Activated CD4-positive, CD25-positive, alpha-beta regulatory T cell treated with anti-CD3 and anti-CD28 coated beads, Interleukin-2, amount 50 U/mL, for 24 hours (primary cell): ENCODE measurements at regions not wholly inside any gene's neighbourhood (a gene's known extent, or its start where the extent isn't known, plus 50 kb on each side); places are given as distances from the start of the nearest gene placed in this dataset.
"Not testable (repeated sequence)": the region's sequence is repeated elsewhere in the genome, so short reads cannot be mapped to it uniquely, and the experiment has no call there.

Experiments used
- ATAC-seq, 2 donors: fragments of 150-1000 bp; cut with Tn5 transposase; one replicate each; pipeline ENCODE4 v1.10.0; 2021; ENCODE audit warnings: mild to moderate bottlenecking in 1 of 2, moderate library complexity in 1 of 2

DNA sequence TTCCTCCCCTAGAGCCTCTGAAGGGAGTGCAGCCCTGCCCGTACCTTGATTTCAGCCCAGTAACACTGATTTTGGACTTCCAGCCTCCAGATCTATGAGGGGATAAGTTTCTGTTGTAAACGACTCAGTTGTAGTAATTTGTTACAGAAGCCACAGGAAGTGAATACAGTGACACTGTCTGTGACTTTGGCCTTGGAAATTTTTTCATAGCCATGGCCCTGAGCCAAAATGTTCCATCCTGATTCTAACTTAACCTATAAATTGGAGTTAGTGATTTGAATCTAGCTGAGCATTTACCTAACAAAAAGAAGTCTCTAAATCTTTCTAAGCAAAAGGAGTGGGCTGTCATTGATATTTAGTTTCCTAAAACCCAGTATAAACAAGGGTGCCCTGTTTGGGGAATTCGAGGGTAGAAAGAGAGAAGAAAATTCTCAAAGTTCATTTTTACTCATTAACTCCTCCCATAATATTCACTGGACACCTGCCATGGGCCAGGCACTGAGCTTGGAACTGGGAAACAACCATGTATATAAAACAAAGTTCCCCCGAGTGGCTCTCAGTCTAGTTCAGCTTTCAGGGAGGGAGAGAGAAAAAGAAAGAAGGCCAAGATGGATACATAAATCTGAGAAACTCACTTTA lies 162.3 kb downstream of the SKIDA1 start:
- ATAC-seq = no peak

DNA sequence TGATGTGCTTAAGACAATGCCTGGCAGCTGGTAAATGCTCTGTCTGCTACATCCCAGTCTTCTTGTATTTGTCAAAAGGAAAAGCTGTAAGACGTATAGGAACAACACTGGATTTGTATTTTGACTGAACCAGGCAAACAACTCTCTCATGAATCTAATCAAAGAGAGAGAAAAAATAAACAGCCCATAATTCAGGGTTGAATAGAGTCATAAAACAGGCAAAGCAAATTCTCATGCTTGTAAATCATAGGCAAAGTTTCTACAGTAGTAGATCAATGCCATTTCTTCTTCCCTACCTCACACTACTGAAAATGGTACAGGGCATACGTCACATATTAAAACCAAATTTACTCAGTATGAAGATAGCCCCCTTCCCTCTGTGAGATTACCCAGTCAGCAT lies 166.3 kb downstream of the SKIDA1 start:
- ATAC-seq = no peak

DNA sequence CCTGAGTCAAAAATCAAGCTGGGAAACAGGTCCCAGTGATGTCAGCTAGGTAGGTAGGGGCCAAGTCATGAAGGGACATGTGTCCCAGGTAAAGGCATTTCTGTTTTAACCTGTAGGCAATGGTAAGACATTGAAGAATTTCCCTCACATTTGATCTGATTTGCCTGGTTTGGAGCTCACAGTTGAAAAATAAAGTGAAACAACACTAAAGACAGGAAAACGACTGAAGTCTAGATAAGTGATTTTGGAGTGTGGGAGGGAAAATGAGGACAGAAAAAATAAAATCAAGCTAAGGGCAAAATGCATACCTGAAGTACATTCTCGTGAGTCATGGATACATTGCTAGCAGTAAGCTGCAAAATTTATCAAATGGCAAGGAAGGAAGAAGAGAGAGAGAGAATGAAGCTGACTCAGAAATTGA lies 169.9 kb downstream of the SKIDA1 start:
- ATAC-seq = no peak

DNA sequence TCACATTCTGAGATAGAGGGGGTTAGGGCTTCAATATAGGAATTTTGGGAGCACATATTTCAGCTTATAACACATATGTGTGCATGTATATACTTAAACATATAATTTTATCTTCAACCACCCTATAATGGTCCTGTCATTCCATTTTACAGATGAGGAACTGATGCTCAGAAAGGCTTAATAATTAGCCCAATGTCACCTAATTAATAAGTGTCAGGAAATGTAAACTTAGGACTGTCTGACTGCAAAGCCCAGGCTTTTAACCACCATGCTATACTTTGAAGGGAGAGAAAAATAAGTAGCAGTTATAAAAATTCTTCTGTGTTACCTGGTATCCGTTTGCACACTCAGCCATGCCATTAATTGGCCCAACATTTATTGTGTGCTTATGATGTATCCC lies 172.6 kb downstream of the SKIDA1 start:
- no peak for ATAC-seq

DNA sequence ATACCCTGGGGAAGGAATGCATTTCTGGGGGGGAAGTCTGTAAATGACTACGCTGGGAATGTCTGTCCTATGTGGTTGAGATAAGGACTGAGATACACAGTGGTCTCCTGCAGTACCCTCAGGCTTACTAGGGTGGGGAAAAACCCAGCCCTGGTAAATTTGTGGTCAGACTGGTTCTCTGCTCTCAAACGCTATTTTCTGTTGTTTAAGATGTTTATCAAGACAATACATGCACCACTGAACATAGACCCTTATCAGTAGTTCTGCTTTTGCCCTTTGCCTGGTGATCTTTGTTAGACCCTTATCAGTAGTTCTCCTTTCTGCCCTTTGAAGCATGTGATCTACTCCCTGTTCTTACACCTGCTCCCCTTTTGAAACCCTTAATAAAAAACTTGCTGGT lies 173.9 kb downstream of the SKIDA1 start:
- not testable (repeated sequence) for ATAC-seq

- no peak for ATAC-seq
These were observed 175.6 kb downstream of the SKIDA1 start for GRCh38 chr10:21349912-21350286.

DNA sequence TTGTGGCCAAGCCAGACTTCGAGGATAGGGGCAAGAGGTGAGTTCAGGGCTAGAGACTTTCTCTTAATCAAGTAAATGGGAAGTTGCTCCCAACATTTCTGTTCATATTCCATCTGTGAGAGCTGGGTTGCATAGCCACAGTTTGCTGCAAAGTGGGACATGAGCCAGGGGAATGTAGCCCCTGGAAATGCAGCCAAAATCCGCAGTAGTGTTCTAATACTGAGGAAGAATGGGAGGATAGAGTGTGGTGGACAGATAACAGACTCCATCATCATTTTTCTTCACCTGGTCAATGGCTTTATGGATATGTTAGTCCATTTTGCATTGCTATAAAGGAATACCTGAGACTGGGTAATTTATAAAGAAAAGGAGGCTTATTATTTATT lies 177.7 kb downstream of the SKIDA1 start:
- no peak for ATAC-seq

GRCh38 chr10:21347043-21347784 lies 178.3 kb downstream of the SKIDA1 start:
- no peak for ATAC-seq

DNA sequence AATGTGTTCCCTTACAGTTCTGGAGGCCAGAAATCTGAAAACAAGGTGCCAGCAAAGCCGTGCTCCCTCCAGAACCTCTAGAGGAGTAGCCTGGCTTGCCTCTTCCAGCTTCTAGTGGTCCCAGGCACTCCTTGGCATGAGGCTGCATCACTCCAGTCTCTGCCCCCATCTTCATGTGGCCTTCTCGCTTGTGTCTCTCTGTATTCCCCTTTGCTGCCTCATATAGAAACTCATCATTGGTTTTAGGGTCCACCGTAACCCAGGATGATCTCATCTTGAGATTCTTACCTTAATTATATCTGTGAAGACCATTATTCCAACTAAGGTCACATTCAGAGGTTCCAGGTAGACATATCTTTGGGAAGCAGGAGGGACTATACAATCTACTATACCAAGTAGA lies 182.4 kb downstream of the SKIDA1 start:
- no peak for ATAC-seq

DNA sequence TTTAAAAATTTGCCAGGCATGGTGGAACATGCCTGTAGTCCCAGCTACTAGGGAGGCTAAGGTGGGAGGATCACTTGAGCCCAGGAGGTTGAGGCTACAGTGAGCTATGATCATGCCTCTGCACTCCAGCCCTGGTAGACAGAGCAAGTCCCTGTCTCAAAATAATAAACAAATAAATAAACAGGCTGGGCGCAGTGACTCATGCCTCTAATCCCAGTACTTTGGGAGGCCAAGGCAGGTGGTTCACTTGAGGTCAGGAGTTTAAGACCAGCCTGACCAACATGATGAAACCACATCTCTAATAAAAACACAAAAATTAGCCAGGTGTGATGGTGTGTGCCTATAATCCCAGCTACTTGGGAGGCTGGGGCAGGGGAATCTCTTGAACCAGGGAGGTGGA lies 183.0 kb downstream of the SKIDA1 start:
- not testable (repeated sequence) for ATAC-seq

DNA sequence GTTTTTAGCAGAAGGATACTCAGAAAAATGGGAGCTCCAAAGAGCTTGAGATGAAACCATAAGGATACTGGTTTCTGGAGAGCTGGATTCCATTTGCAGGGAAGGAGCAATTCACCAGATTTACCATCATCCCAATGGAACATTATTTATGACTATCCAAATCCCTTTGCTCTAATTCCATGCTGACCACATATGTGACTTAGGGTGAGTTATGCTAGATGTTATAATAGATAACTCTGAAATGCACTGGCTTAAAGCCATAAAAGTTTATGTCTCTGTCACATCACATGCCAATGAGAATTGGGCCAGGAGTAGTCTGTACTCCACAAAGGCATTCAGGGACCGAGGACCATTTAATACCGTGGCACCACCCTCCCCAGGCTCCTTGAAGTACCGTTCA lies 185.2 kb downstream of the SKIDA1 start:
- ATAC-seq = no peak

DNA sequence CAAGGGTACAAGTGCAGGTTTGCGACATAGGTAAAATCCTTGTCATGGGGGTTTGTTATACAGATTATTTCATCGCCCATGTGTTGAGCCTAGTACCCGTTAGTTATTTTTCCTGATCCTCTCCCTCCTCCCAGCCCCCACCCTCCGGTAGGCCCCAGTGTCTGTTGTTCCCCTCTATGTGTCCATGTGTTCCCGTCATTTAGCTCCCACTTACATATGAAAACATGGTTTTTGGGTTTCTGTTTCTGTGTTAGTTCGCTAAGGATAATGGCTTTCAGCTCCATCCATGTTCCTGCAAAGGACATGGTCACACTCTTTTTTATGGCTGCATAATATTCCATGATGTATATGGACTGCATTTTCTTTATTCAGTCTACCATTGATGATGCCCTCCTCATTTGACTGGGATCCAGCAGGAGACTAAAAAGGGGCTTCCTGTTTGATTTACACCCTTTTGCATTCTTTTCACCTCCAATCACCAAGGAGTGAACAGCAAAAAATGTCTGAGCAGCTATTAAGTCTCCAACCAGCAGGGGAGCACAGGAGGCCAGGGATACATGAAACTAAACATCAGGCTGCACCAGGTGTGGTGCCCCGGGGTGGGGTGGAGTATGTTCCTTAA lies 188.2 kb downstream of the SKIDA1 start:
- ATAC-seq = no peak

GRCh38 chr10:21336476-21337170 lies 188.9 kb downstream of the SKIDA1 start:
- no peak for ATAC-seq

DNA sequence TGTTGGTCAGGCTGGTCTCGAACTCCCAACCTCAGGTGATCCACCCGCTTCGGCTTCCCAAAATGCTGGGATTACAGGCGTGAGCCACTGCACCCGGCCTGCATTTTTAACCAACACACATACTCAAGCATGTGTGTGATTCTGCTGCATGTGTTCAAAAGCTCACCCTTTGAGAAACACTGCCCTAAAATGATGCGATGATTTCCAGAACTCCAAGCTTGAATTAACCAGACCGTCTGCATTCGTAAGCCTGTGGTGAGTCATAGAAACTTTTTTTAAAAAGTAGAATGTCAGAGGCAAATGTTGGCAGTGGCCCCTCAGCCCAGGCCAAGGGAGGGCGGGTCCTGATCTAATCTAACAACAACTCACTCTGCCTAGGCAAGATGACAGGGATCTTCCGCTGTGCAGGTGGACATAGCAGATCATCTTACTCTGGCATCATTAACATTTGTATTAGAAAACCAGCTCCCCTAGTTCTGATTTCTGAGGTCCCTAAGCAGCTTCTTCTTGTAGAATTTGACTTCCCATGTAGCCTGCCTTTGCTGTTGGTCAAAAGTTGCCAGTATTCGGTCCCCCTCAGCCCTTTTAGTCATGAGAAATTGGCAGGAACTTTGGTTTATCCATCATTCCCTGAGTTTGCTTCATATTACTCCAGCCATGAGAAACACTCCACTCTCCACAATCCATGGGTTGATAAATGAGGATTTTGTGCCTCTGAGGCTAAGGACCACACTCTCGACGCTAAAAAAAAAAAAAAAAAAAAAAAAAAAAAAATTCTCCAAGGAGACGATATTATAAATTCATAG lies 190.4 kb downstream of the SKIDA1 start:
- no peak for ATAC-seq

DNA sequence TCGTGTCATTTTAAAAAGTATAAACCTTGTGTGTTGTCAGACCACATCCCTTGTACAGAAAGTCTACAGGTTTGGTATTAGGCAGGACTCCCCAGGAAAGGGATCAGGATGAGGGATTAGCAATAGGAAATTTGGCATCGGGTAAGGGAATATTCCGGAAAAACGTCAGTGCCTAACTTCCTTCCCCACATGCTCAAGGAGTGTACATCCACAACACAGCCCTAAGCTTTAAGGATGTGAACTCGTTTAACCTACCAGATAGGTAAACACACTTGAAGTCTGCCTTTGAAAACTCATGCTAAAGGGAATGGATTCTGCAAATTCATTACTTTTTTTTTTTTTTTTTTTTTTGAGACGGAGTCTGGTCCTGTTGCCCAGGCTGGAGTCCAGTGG lies 194.9 kb downstream of the SKIDA1 start:
- no peak for ATAC-seq

DNA sequence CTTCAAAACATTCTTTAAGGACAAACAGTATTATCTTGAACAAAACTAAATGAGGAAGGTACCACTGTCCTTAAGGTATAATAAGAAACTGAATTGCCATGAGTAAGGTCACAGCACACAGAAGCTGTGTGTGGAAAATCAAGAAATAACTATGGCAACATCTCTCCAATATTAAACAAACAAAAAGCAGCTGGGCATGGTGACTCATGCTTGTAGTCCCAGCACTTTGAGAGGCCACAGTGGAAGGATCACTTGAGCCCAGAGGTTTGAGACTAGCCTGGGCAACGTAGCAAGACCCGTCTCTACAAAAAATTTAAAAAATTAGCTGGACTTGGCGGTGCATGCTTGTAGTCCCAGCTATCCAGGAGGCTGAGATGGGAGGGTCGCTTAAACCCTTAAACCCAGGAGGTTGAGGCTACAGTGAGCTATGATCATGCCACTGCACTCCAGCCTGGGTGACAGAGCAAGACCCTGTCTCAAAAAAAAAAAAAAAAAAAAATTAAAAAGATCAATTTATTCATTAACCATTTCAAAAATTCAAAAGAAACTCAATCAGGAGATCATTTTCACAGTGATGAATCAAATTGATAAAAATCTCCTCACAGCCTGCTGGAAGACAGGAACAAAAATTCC lies 195.4 kb downstream of the SKIDA1 start:
- no peak for ATAC-seq

DNA sequence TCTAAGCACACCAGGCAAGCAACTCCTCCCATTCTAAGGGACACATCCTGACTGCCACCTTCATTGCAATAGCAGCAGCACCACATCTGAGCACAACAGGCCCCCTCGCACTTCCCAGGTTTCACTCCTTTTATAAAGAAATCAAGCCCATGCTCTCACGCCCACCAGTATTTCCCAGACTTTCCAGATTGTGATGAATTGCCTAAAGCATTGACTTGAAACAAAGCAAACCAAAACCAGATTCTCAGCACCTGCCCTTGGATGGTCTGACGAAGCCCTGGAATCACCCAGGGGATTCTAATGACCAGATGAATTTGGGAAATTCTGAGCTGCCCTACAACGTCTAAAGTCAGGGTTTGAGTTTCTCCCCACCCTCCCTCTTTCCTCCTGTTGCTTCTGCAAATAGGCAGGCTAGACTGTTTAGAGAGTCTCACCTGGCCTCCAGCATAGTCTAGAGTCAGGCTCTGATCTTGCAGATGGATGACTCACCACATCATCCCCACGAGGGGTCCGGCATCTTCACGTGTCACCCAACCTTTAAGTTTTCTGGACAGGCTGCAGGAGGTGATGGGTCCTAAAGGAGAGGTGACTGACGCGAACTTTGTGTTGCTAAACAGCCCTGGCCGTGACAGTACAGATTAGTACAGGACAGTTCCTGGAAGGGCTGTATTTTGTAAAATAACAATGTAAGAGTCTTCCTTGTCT lies 198.0 kb downstream of the SKIDA1 start:
- ATAC-seq = no peak

- no peak for ATAC-seq
These were observed 198.7 kb downstream of the SKIDA1 start for GRCh38 chr10:21326594-21327288.

GRCh38 chr10:21318540-21319167 lies 206.8 kb downstream of the SKIDA1 start:
- no peak for ATAC-seq

GRCh38 chr10:21317902-21318301 lies 207.6 kb downstream of the SKIDA1 start:
- ATAC-seq = no peak
